Transverse colon (tissue), 4 donors: ENCODE measurements at regions not wholly inside any gene's neighbourhood (a gene's known extent, or its start where the extent isn't known, plus 50 kb on each side); places are given as distances from the start of the nearest gene placed in this dataset.

Source experiments
- DNase-seq: peaks from one replicate; pipeline ENCODE4 v3.0.0-alpha.2; 2019
- H3K27ac ChIP-seq, 4 donors: fragments of 200-600 bp; sonication (generic); 2 replicates each; pipeline ENCODE4 v1.5.1; 2016 to 2018; ENCODE audit warnings: inconsistent platforms in 4 of 4
- H3K27me3 ChIP-seq: fragments of 200-600 bp; sonication (generic); 2 replicates; pipeline ENCODE4 v1.5.1; 2017; ENCODE audit warnings: inconsistent platforms
- H3K36me3 ChIP-seq, 4 donors: fragments of 200-600 bp; sonication (generic); 2 replicates each; pipeline ENCODE4 v1.5.1; 2017 to 2019; ENCODE audit warnings: inconsistent platforms in 4 of 4
- H3K4me1 ChIP-seq, 4 donors: fragments of 200-600 bp; sonication (generic); 2 replicates each; pipeline ENCODE4 v1.5.1; 2017 to 2020; ENCODE audit warnings: inconsistent platforms in 4 of 4
- H3K4me3 ChIP-seq, 4 donors: fragments of 200-600 bp; sonication (generic); 1 replicate in 1 of 4; 2 replicates in 3 of 4; pipeline versions ENCODE4 v1.5.1 to v1.6.1; 2017 to 2019; ENCODE audit warnings: inconsistent platforms in 4 of 4
- H3K9me3 ChIP-seq, 2 donors: fragments of 200-600 bp; sonication (generic); 2 replicates each; pipeline ENCODE4 v1.5.1; 2017 to 2019; ENCODE audit warnings: inconsistent platforms in 2 of 2
- EP300 ChIP-seq: sonication (generic); formaldehyde crosslinking; IDR thresholded peaks from one replicate; pipeline ENCODE4 v1.6.1; 2017; ENCODE audit warnings: antibody characterized with exemption, low read depth
- POLR2A ChIP-seq: fragments of 450-650 bp; IDR thresholded peaks from one replicate; pipeline ENCODE4 v1.6.1; 2016; ENCODE audit warnings: antibody characterized with exemption, mild to moderate bottlenecking, moderate library complexity
- POLR2AphosphoS5 ChIP-seq, 3 donors: sonication (generic); formaldehyde crosslinking; IDR thresholded peaks; one replicate each; pipeline ENCODE4 v1.6.1; 2016; ENCODE audit warnings: antibody characterized with exemption in 3 of 3
- WGBS, 2 donors: methylation state at CpG; one replicate each; pipeline ENCODE4 v1.1.5; 2018; ENCODE audit warnings: low coverage in 1 of 2; 5-methylcytosine and 5-hydroxymethylcytosine counted together
- in situ Hi-C, 4 donors: fragments of 200-750 bp; cut with MboI; loops; one replicate each; pipeline versions ENCODE4 v1.15.0 to v1.15.1; 2017; ENCODE audit warnings: low sequenced_read_pairs in 3 of 4, low pct_ligation_motif_present in 1 of 4, low pct_unique_long_range_greater_than_20kb in 1 of 4
- intact Hi-C: fragments of 100-400 bp; cut with DNase I; formaldehyde crosslinking; loops from one replicate; pipeline ENCODE4 v1.15.1; 2023; ENCODE audit warnings: low total_unique reads
- TF ChIP-seq, protein P1 (sequence below), 5 experiments: fragments of 200-600 bp in 3 of 5; fragments of 450-650 bp in 2 of 5; sonication (generic) in 3 of 5; IDR thresholded peaks; 1 replicate in 2 of 5; 2 replicates in 3 of 5; pipeline ENCODE4 v1.5.1; 2016 to 2017; ENCODE audit warnings: antibody characterized with exemption in 5 of 5, inconsistent platforms in 3 of 5, mild to moderate bottlenecking in 2 of 5, moderate library complexity in 1 of 5

DNA sequence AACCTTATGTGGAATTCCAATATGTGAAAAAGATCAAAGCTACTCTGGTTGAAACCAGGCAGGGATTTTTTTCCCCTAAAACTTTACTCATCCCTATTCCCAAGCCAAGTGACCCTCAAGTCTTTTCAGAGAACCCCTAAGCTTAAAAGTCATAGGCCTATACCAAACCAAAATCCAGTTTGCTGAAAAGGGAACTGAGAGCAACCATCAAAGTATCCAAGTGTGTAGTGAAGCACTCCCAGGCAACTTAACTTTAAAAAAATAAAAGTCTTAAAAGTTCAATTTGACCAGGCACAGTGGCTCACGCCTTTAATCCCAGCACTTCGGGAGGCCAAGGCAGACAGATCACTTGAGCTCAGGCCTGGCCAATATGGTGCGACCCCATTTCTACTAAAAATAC is 101.2 kb upstream of the DAAM1 start:
- Histone ChIP-seq H3K4me3 (no peak overlapping the region), H3K36me3 (no peaks in the 10 kb centered on the region), H3K9me3 (no peaks in the 10 kb centered on the region), H3K27me3 (no peaks in the 10 kb centered on the region), H3K4me1 (no peaks in the 10 kb centered on the region), H3K27ac (no peak overlapping the region)
- TF ChIP-seq EP300 (no peak), POLR2A (no peak), POLR2AphosphoS5 (IDR thresholded peaks at IDR 0.05) (no peak)
- TF ChIP-seq, protein P1, sequence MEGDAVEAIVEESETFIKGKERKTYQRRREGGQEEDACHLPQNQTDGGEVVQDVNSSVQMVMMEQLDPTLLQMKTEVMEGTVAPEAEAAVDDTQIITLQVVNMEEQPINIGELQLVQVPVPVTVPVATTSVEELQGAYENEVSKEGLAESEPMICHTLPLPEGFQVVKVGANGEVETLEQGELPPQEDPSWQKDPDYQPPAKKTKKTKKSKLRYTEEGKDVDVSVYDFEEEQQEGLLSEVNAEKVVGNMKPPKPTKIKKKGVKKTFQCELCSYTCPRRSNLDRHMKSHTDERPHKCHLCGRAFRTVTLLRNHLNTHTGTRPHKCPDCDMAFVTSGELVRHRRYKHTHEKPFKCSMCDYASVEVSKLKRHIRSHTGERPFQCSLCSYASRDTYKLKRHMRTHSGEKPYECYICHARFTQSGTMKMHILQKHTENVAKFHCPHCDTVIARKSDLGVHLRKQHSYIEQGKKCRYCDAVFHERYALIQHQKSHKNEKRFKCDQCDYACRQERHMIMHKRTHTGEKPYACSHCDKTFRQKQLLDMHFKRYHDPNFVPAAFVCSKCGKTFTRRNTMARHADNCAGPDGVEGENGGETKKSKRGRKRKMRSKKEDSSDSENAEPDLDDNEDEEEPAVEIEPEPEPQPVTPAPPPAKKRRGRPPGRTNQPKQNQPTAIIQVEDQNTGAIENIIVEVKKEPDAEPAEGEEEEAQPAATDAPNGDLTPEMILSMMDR (IDR thresholded peaks at IDR 0.05): no peak
- intact Hi-C loops (no loop called here), in situ Hi-C loops (no loop called here)
- no peak for DNase-seq
- WGBS, 2 donors: 89% methylated on average over 3 of the region's 3 CpGs; no CpG with 5 or more reads in 1 of the 2 donors

DNA sequence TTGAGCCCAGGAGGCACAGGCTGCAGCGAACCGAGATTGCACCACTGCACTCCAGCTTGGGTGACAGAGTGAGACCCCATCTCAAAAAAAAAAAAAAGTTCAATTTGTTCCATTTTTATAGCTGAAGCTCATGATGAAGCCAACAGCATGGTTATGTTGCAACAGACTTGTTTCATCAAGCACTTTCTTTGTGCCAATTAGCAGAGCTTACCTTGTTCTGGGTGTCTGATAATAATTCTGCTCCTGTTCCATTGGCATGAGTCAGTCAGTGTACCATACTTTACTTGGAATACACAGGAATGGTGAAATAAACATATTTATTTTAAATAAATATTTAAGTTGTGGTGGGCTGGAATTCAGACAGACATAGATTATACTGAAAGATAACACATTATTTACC is 100.8 kb upstream of the DAAM1 start:
- intact Hi-C loops (no loop called here), in situ Hi-C loops (no loop called here)
- no peak for DNase-seq
- Histone ChIP-seq H3K36me3 (no peaks in the 10 kb centered on the region), H3K27ac (no peak overlapping the region), H3K9me3 (no peaks in the 10 kb centered on the region), H3K27me3 (no peaks in the 10 kb centered on the region), H3K4me1 (no peaks in the 10 kb centered on the region), H3K4me3 (no peak overlapping the region)
- TF ChIP-seq POLR2AphosphoS5 (IDR thresholded peaks at IDR 0.05): no peak
- TF ChIP-seq EP300: no peak
- TF ChIP-seq POLR2A: no peak
- TF ChIP-seq, protein P1 (IDR thresholded peaks at IDR 0.05): no peak
- 90% methylated on average over 2 of the region's 2 CpGs; no CpG with 5 or more reads in 1 of the 2 donors for WGBS, 2 donors

DNA sequence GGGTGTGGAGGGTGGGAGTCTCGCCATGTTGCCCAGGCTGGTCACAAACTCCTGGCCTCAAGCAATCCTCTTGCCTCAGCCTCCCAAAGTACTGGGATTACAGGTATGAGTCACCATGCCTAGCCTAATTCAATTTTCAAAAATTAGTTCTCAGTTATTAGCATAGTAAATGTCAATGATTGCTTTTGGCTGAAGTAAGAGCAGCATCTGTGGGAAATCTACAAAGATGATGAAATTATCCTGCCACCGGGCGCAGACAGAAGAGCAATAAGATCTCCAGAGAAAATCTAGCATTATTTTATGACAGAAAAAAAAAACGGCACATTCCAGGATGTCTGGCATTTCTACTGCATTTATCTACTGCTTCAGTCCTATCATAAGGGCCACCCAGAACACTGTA is 97.9 kb upstream of the DAAM1 start:
- Histone ChIP-seq H3K27me3 (no peaks in the 10 kb centered on the region), H3K9me3 (no peaks in the 10 kb centered on the region), H3K27ac (no peak overlapping the region), H3K36me3 (no peaks in the 10 kb centered on the region), H3K4me3 (no peak overlapping the region), H3K4me1 (no peaks in the 10 kb centered on the region)
- in situ Hi-C loops: no loop called here
- no peak for DNase-seq
- 68 to 78% methylated on average over 4 of the region's 4 CpGs for WGBS, 2 donors
- TF ChIP-seq EP300 (no peak), POLR2A (no peak), POLR2AphosphoS5 (IDR thresholded peaks at IDR 0.05) (no peak)
- TF ChIP-seq, protein P1 (IDR thresholded peaks at IDR 0.05): no peak
- intact Hi-C loops: no loop called here

DNA sequence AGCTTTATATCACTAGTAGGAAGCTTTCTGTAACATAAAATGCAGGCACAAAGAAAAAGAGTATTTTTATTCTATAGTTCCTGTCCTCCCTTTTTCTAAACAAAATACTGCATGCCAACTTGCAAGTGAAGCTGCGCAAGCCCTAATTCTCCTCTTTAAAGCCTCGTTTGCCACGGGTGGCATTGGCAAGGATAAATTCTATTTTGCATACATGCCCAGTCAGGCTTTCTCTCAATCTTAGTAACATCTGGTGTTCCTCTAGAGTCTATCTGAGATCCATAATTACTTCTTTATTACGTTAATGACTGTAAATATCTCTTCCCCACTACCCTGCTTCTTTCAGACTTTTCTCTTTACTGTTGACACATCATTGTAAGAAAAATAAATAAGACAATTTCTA is 97.1 kb upstream of the DAAM1 start:
- Histone ChIP-seq H3K9me3 (no peaks in the 10 kb centered on the region), H3K4me1 (no peaks in the 10 kb centered on the region), H3K36me3 (no peaks in the 10 kb centered on the region), H3K27me3 (no peaks in the 10 kb centered on the region), H3K4me3 (no peak overlapping the region), H3K27ac (no peak overlapping the region)
- no peak for TF ChIP-seq EP300
- TF ChIP-seq POLR2A: no peak
- no peak for DNase-seq
- 65 to 68% methylated on average over 4 of the region's 4 CpGs for WGBS, 2 donors
- intact Hi-C loops: no loop called here
- in situ Hi-C loops: no loop called here

DNA sequence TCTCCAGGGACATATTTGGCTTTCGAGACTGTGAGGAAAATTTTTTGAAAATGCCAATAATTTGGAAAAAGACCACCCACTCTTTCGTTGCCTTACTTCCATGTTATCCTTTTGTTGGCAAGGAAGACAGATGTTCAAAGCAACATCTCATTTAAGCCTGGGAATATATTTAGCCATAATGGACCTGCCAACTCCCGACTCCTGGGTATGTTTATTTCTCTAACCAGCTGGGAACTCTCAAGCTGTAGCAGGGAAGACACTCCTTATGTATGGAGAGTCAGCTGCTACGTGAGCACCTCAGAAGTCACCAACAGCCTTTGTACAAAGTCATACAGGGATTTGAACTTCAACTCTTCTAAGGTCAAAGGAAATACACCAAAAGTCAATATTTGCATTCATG is 96.5 kb upstream of the DAAM1 start:
- TF ChIP-seq EP300 (no peak), POLR2AphosphoS5 (IDR thresholded peaks at IDR 0.05) (no peak), POLR2A (no peak)
- TF ChIP-seq, protein P1 (IDR thresholded peaks at IDR 0.05): no peak
- Histone ChIP-seq H3K4me1 (no peaks in the 10 kb centered on the region), H3K27me3 (no peaks in the 10 kb centered on the region), H3K27ac (no peak overlapping the region), H3K4me3 (no peak overlapping the region), H3K36me3 (no peaks in the 10 kb centered on the region), H3K9me3 (no peaks in the 10 kb centered on the region)
- in situ Hi-C loops: no loop called here
- intact Hi-C loops: loop anchor here (2.0 kb wide), 1 partner anchor 25 kb away; no protein-coding TSS in a partner anchor
- DNase-seq: no peak
- WGBS, 2 donors: 43 to 46% methylated on average over 2 to 4 of the region's 4 CpGs
